ENCODE measurements at regions not wholly inside any gene's neighbourhood (a gene's known extent, or its start where the extent isn't known, plus 50 kb on each side); places are given as distances from the start of the nearest gene placed in this dataset.

- no peak for DNase-seq (ENCODE audit: low spot score)
- in situ Hi-C loops (cut with MboI; ENCODE audit: low pct_unique_long_range_greater_than_20kb, low sequenced_read_pairs, unreplicated experiment): no loop called here
- TF ChIP-seq, protein P1, sequence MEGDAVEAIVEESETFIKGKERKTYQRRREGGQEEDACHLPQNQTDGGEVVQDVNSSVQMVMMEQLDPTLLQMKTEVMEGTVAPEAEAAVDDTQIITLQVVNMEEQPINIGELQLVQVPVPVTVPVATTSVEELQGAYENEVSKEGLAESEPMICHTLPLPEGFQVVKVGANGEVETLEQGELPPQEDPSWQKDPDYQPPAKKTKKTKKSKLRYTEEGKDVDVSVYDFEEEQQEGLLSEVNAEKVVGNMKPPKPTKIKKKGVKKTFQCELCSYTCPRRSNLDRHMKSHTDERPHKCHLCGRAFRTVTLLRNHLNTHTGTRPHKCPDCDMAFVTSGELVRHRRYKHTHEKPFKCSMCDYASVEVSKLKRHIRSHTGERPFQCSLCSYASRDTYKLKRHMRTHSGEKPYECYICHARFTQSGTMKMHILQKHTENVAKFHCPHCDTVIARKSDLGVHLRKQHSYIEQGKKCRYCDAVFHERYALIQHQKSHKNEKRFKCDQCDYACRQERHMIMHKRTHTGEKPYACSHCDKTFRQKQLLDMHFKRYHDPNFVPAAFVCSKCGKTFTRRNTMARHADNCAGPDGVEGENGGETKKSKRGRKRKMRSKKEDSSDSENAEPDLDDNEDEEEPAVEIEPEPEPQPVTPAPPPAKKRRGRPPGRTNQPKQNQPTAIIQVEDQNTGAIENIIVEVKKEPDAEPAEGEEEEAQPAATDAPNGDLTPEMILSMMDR (IDR thresholded peaks at IDR 0.05; ENCODE audit: extremely low read depth, insufficient read depth, missing control alignments): no peak
Observed at GRCh38 chr2:116378786-116379185, 1435.7 kb upstream of the DDX18 start.

- TF ChIP-seq, protein P1 (IDR thresholded peaks at IDR 0.05; ENCODE audit: extremely low read depth, insufficient read depth, missing control alignments): no peak
- in situ Hi-C loops (cut with MboI; ENCODE audit: low pct_unique_long_range_greater_than_20kb, low sequenced_read_pairs, unreplicated experiment): no loop called here
- no peak for DNase-seq (ENCODE audit: low spot score)
Observed at GRCh38 chr2:116411211-116411610, 1403.3 kb upstream of the DDX18 start.

DNA sequence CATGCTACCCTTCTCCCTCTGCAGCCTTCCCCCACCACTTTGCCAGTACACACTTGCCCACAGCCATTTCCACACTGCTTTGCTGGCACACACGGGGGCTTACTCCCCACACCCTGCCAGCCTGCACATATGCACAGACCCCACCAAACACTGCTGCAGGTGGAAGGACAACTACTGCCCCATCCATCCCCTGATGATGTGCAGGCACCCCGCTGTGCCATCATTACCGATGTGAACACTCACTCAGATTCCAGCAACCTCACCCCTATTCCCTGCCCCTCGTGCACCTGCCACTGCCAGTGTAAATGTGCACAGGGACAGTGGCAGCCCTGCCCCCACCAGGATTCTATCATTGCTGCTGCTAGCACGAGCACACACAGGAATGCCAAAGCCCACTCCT, 1400.8 kb upstream of the DDX18 start:
- TF ChIP-seq, protein P1 (IDR thresholded peaks at IDR 0.05; ENCODE audit: extremely low read depth, insufficient read depth, missing control alignments): no peak
- DNase-seq (ENCODE audit: low spot score): no peak
- in situ Hi-C loops (cut with MboI; ENCODE audit: low pct_unique_long_range_greater_than_20kb, low sequenced_read_pairs, unreplicated experiment): no loop called here

DNA sequence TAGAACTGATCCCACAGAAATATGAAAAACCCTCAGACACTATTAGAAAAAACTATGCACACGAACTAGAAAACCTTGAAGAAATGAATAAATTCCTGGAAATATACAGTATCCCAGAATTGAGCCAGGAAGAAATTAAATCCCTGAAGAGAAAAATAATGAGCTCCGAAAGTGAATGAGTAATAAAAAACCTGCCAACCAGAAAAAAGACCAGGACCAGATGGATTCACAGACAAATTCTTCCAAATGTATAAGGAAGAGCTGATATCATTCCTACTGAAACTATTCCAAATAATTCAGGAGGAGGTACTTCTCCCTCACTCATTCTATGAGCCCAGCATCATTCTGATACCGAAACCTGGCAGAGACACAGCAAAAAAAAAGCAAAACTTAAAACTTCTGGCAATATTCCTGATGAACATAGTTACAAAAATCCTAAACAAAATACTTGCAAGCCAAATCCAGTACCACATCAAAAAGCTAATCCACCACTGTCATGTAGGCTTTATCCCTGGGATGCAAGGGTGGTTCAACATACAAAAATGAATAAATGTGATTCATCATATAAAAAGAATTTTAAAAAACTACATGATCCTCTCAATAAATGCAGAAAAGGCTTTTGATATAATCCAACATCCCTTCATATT, 1397.6 kb upstream of the DDX18 start:
- in situ Hi-C loops (cut with MboI; ENCODE audit: low pct_unique_long_range_greater_than_20kb, low sequenced_read_pairs, unreplicated experiment): no loop called here
- TF ChIP-seq, protein P1 (IDR thresholded peaks at IDR 0.05; ENCODE audit: extremely low read depth, insufficient read depth, missing control alignments): no peak
- DNase-seq (ENCODE audit: low spot score): no peak

DNA sequence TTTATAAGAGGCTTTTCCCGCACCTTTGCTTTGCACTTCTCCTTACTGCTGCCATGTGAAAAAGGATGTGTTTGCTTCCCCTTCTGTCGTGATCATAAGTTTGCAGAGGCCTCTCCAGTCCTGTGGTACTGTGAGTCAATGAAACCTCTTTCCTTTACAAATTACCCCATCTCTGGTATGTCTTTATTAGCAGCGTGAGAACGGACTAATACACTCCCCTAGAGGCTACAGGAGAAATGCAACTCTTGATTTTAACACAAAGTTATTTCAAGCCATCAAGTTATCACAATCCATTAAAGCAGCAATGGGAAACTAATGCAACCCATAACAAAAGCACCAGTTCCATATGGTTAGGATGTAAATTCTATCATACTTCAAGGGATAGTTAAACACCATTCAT, 1378.8 kb upstream of the DDX18 start:
- no peak for DNase-seq (ENCODE audit: low spot score)
- in situ Hi-C loops (cut with MboI; ENCODE audit: low pct_unique_long_range_greater_than_20kb, low sequenced_read_pairs, unreplicated experiment): no loop called here
- TF ChIP-seq, protein P1 (IDR thresholded peaks at IDR 0.05; ENCODE audit: extremely low read depth, insufficient read depth, missing control alignments): peak; percentile 9

DNA sequence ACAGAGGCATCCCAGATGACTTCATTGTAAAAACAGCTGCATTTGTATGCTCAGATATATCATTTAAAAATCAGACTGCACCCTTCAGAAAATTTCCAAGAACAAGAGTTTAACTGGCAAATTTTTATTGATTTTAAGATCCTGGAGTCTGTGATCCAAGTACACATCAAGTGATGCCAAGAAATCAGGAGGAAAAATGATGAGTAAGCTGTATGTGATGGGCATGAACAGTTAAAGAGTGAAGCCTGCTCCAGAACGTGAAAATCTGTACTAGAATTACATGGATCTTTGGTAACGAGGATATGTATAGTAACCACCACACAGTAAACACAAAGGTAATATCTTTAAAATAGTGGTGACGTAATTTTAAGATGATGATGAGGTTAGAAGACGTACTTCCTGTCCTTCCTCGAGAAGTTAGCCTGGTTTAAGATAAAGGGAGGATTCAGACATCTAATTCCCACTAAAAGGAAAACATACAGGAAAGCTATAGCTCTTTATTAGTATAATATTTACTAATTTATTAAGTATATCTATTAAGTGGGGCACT, 1374.3 kb upstream of the DDX18 start:
- in situ Hi-C loops (cut with MboI; ENCODE audit: low pct_unique_long_range_greater_than_20kb, low sequenced_read_pairs, unreplicated experiment): no loop called here
- no peak for DNase-seq (ENCODE audit: low spot score)
- TF ChIP-seq, protein P1 (IDR thresholded peaks at IDR 0.05; ENCODE audit: extremely low read depth, insufficient read depth, missing control alignments): no peak
